ENCODE measurements at regions not wholly inside any gene's neighbourhood (a gene's known extent, or its start where the extent isn't known, plus 50 kb on each side); places are given as distances from the start of the nearest gene placed in this dataset.

DNA sequence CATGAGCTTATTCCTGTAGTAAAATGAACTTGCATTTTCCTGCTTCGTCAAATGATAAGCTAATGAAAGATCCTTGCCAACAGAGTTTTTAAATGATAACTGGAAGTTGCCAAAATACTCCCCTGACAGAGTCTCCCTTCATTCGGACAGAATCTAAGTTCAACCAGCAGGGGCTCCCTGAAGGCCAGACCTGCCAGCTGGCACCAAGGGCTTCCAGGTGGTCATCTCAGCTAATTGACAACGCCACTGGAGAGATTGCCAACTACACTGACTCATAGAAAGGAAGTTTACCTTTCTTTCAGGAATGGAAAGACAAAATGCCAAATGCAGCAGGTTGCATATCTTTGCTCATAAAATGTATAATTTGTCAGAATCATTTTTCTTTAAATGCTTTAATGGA lies 462.8 kb downstream of the GXYLT1 start:
- no peak for TF ChIP-seq POLR2A (IDR thresholded peaks at IDR 0.05; ENCODE audit: low read depth, low read length)
- no peak for TF ChIP-seq POLR2AphosphoS5 (IDR thresholded peaks at IDR 0.05; ENCODE audit: low read depth, low read length)
